ENCODE measurements at regions not wholly inside any gene's neighbourhood (a gene's known extent, or its start where the extent isn't known, plus 50 kb on each side); places are given as distances from the start of the nearest gene placed in this dataset.

DNA sequence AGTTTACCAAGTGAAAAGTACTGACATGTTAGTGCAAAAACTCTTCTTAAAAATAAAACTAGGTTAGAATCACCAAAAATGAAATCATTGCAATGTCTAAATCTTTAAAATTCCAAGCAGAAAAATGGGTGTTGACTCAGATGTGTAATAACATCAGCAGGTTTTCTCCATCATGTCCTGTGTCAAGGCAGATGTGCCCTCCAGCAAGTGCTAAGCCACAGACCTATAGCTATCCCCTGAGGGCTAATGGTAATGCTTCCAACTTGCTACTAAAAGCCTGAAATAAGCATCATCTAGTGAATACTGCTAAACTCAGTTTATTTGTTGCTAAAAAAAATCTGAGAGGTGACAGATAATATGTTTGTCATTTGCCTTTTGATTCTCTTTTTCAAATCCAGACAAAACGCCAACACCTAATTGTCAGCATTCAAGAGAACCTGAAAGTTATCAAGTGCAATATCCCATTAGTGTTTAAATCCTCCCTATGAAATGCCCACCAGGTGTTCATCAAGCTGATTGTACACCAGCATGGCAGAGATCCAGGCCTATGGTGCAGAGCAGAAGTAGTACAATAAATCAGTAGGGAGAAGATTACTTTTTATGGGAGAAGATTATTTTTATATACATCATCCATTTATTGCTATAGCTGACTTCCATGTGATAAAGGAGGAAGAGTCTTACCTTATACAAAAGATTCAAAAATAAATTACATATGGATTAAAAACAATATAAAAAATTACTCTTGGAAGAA is 55.1 kb upstream of the SYT9 start:
- intact Hi-C loops (cut with micrococcal nuclease): no loop called here
- Mint-ChIP-seq H3K27ac (no peak overlapping the region), H3K27me3 (peaks cover 3% of the 10 kb centered on the region), H3K4me3 (no peak overlapping the region), H3K9me3 (no peaks in the 10 kb centered on the region), H3K4me1 (ENCODE audit: low read depth) (no peaks in the 10 kb centered on the region), H3K36me3 (no peaks in the 10 kb centered on the region)
- DNase-seq: no peak
- CTCF ChIA-PET: no interaction called here
- POLR2A ChIA-PET: no interaction called here

DNA sequence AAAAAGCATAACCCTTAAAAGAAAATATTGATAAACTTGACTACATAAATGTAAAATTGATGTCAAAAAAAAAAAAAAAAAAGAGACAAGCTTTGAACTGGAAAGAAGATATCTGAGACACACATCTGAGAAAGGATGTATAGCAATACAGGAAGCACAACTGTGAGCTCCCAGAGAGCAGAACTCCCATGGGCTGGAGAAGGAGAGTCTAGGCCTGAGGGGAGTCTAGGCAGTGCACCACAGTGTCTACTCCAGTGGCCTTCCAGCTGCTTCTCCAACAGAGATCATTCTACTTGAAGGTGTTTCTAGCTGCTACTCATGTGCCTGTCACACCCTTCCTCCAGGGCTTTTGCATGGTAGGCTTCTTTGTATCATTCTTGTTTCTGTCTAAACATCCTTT is 54.2 kb upstream of the SYT9 start:
- no peak overlapping the region for H3K27ac Mint-ChIP-seq
- H3K4me1 Mint-ChIP-seq (ENCODE audit: low read depth): no peaks in the 10 kb centered on the region
- no peak for DNase-seq
- CTCF ChIA-PET: no interaction called here
- H3K4me3 Mint-ChIP-seq: no peak overlapping the region
- H3K36me3 Mint-ChIP-seq: no peaks in the 10 kb centered on the region
- peaks cover 3% of the 10 kb centered on the region for H3K27me3 Mint-ChIP-seq
- intact Hi-C loops (cut with micrococcal nuclease): no loop called here
- POLR2A ChIA-PET: no interaction called here
- H3K9me3 Mint-ChIP-seq: no peaks in the 10 kb centered on the region
